ENCODE measurements at regions not wholly inside any gene's neighbourhood (a gene's known extent, or its start where the extent isn't known, plus 50 kb on each side); places are given as distances from the start of the nearest gene placed in this dataset.

DNA sequence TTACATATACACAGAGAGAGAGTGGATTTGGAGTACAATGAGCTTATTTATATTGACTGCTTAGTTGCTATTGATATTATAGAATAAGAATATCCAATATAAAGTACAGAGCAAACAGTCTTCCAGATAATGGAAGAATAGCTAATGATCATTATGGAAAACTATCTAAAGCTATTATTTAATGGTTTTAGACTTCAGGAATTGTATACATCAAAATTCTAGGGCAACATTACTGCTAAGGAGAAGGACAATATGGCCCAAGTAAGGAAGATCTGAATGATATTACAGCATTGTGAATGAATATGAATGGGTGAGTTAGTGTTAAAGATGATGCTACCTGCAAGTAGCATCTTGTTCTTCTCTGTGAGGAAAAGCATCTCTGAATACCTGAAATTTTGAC lies 604.2 kb upstream of the PCDH20 start:
- DNase-seq (ENCODE audit: low read depth): no peak

DNA sequence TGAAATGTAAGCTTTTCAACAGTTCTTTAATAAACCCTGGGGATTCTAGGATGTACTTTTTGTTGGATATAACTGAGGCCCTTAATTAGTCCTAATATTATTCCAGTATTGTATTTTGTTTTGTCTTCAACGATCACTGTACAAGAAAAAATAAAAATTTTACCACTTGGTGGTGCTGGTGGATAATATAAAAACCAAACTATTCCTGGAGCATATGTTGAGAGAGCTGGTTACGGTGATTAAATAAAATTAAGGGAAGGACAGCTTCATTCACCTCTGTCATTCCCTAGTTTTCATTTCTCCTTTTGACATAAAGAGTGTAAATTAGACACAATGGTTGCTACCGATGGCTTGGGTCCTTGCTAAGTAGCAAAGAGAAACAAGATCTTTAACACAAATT lies 598.6 kb upstream of the PCDH20 start:
- peak; percentile 0 for DNase-seq (ENCODE audit: low read depth)

DNA sequence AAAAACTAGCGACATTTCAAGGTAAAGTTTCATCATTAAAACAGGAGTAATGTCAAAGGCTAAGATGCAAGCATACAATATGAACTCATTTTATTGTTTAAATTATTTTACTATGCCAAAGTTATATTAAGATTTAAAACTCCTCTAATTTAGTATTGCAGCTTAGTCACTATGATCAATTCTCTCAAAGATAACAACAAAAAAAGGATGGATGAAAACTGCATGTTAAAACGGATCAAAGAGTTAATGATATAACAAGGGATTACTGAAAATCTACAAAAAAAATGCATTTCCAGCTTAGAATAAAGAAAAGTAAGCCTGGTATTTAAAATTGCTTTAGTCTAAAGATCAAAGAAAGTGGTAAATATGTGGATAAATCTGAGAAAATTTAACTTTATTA lies 587.8 kb upstream of the PCDH20 start:
- DNase-seq (ENCODE audit: low read depth): no peak

DNA sequence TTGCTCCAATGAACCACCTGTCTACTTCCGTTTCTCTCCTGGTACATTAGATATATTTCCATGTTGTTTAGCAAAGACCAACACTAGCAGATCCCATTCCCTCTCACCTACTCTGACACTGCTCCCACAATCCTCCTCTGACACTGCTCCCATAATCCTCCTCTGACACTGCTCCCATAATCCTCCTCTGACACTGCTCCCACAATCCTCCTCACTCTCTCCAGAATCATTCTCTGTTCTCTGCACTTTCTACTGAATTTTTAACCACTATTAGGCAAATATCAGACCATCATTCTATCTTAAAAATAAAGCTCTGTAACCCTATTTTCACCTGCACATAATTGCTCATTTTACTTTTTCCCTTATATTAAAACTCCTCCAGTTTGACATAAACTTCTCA lies 578.5 kb upstream of the PCDH20 start:
- DNase-seq (ENCODE audit: low read depth): no peak

DNA sequence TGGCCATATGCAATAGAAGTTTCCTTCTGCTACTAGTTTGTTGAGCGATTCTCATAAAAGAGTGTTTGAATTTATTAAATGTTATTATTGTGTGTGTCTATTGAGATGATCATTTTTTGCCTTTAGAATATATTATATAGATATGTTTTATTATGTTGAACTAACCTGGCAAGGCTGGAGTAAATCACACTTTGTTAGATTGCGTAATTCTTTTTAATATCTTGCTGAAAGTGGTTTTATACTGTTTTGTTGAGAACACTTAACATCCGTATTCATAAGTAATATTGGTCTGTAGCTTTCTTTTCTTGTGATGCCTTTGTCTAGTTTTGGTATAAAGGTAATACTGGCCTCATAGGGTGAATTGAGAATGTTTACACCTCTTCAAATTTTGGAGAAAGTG lies 574.3 kb upstream of the PCDH20 start:
- DNase-seq (ENCODE audit: low read depth): no peak

DNA sequence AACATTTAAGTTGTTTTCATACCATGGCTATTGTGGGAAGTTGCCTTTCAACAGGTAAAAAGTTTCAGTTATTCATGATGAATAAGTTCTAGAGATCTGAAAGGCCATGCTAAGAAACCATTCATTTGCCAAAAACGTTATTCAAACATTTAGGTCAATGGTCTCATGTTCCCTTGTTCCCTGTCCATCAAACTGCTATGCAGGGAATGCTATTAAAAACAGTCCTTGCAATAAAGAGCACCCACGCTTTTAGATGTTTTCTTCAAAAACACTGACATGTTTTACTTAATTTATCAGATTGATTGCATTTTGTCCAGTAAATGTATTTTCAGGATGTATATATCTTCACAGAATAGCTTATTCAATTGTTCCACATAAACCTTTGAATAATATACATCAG lies 573.2 kb upstream of the PCDH20 start:
- no peak for DNase-seq (ENCODE audit: low read depth)

DNA sequence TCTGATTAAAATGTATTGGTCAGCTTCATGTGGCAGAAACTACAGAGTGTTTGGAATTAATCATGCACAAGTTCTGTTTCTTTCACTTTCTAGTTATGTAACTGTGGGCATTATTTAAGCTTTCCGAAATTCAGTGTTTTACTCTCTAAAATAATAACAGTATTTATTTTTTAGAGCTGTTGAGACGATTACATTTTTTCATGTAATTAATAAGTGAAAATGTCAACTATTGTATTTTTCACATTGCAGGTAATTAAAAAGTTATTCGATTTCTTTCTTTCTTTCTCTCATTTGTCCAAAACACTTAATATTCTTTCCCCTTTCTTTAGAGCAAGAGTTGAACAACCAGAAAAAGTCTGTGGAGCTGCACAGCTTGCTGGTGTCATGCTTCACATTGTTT lies 559.4 kb upstream of the PCDH20 start:
- DNase-seq (ENCODE audit: low read depth): no peak

DNA sequence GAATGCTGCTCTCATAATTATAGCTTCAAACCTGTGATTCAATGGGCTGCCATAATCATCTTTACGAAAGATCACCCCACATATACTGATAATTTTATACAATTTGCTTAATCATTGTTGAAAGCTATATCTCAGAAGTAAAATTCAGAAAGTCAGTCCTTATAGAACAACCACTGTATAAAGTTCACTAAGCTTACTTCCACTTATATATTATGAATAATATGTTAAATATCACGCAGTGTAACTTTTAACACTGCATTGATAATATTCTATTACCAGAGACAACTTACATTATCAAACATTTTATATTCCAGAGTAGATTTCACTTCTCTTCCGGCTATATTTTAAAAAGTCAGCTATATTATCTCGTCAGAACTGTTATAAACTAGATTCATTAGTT lies 550.1 kb upstream of the PCDH20 start:
- DNase-seq (ENCODE audit: low read depth): no peak

DNA sequence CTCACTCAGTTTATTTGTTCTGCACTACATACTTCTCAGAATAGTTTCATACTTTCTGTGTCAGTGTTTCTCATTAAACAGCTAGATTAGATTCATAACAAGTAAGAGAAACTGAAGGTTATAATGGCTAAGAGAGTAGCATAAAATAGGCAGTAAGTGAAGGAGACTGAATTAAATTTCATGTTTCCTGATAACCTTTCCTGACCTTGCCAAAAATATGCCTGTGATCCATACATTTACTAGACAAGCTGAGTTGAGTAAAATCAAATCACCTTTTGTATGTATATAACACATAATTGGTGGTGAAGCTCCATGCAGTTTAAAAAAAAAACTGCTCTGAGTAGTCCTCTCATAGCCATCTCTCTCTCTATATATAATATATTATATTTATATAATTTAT lies 545.3 kb upstream of the PCDH20 start:
- no peak for DNase-seq (ENCODE audit: low read depth)

DNA sequence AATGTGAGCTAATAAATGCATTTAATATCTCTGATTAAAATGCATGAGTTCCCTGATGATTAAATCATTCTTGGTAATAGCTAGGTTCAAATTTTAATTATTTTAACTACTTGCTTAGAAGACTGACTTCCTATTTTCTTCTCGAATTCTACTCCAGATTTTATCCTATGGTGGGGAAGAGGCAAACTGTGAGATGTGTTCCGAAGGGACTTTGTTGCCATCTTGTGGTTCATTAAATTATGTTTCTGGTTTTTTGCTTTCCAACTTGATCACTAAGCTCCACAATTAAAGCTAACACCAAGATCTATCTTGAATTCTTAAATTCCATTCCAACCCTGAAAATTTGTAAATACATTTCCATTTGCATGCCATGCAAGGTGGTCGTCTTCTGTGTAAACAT lies 538.4 kb upstream of the PCDH20 start:
- DNase-seq (ENCODE audit: low read depth): no peak

DNA sequence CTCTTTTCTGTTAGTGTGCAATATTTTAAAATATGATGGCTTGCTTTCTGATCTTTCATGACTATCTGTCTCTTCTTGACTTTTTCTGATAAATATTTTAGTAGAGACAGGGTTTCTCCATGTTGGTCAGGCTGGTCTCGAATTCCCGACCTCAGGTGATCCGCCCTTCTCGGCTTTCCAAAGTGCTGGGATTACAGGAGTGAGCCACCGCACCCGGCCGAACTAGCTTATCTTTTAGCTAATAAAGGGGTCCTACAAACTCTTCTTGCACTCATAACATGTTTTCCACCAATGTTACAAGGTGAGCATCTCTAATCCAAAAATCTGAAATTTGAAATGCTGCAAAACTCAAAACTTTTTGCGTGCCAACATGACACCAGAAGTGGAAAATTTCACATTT lies 535.2 kb upstream of the PCDH20 start:
- no peak for DNase-seq (ENCODE audit: low read depth)

DNA sequence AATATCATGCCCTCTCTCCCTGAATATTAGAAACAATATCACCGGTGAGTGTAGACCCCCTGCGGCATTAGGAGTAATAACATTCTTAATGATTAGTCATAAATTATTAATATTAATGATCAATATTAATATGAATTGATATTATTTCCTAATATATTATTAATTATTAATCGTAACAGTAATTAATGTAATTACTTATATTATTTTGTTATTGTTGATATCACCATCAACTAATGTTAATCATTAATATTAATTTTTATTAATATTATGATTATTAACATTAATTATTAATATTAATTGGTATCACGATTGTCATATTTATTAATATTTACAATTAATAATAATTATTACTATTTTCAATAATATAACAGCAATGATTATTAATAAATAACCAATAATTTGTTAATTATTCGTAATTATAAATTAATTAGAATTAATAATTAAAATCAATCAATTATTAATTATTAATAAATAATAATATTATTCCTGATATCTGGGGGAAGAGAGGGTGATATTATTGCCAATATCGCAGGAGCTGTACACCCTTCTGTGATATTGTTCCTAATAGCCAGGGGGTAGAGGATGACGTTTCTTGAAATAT lies 528.8 kb upstream of the PCDH20 start:
- no peak for DNase-seq (ENCODE audit: low read depth)

DNA sequence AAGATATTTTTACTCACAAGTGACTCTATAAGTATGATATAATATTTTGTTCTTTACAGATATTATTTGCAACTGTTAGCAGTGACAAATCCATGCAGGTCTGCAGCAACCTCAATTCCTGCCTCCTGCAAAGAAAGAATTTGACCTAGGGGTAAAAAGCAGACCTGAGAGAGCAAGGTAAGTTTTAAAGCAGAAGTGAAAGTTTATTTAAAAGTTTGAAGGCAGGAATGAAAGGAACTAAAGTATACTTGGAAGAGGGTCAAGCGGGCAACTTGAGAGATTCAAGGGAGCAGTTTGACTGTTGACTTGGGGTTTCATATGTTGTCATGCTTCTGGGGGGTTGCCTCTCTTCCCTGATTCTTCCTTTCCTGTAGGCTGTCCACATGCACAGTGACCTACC lies 520.1 kb upstream of the PCDH20 start:
- no peak for DNase-seq (ENCODE audit: low read depth)

DNA sequence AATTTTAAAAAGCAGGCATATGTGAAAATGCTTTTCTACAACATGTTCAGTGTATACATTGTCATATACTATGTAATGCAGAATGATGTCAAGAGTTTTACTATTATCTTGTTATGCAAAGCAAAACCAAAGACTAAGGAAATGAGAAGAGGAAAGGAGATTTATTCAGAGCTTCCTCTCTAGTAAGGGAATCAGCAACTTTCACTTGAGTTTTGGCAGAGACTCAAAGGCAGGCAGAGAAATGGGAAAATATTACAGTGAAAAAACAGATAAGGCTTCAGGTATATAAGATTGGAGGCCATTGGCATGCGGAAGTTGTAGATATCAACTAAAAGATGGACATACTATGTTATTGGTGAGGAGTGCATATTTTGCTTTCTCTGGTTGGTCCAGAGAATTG lies 512.0 kb upstream of the PCDH20 start:
- DNase-seq (ENCODE audit: low read depth): no peak

DNA sequence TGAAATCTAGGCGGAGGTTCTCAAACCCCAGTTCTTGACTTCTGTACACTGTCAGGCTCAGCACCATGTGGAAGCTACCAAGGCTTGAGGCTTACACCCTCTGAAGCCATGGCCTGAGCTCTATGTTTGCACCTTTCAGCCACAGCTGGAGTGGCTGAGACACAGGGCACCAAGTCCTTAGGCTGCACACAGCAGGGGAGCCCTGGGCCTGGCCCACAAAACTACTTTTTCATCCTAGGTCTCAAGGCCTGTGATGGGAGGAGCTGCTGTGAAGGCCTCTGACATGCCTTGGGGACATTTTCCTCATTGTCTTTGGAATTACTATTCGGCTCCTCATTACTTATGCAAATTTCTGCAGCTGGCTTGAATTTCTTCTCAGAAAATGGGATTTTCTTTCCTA lies 503.2 kb upstream of the PCDH20 start:
- DNase-seq (ENCODE audit: low read depth): no peak

DNA sequence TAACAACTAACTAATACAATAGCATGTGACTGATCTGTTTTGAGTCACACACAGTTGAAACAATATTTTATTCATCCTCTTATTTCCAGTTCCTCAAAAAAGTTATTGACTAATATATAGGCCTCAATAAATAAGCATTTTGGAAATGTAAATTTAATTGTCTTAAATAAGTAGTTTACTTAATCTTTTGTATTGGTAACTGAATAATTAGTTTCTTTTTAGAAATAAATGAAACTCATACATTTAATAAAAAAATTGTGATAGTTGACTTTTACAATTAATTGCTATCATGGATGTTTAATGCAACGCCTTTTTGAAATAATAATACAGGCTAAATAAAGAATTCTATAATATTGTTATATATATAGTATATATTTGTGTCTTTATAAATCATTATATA lies 500.8 kb upstream of the PCDH20 start:
- DNase-seq (ENCODE audit: low read depth): no peak

DNA sequence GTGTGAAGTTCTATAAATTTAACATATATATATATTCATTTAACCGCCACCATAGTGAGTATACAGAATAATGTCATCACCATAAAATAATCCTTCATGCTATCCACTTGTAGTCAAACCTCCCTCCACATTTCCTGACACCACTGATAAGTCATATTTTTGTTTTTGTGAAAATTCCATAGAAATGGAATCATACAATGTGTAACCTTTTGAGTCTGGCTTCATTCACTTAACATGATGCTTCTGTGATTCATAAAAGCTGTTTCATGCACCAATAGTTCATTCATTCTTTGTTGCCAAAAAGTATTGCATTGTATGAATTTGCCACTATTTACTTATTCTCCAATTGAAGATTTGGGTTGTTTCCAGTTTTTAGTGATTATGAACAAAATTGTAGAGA lies 497.5 kb upstream of the PCDH20 start:
- DNase-seq (ENCODE audit: low read depth): no peak

DNA sequence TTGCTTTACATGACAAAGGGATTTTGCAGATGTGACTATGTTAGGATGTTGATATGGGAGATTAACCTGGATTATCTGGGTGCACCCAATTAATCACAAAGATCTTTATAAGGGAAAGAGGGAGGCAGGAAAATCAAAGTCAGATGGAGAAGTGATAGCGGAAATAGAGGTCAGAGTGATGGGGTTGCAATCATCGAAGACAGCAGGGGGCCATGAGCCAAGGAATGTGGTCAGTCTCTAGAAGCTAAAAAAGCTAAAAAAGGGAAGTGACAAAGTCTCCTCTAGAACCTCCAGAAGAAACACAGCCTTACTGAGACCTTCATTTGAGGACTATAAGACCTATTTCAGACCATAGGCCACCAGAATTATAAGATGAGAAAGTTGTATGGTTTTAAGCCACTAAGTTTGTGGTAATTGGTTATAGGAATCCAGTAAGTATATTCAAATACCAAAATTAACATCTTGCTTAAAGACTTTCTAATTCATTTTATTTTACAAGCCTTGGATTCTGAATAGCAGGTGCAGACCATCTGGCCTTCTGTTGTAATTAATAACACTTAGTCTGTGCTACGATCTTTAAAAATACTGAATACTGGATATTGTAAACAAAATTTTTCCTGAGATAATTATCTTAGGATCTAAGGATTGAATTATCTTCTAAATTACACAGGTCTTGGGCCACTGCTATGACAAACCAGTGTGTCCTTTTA lies 493.4 kb upstream of the PCDH20 start:
- no peak for DNase-seq (ENCODE audit: low read depth)

DNA sequence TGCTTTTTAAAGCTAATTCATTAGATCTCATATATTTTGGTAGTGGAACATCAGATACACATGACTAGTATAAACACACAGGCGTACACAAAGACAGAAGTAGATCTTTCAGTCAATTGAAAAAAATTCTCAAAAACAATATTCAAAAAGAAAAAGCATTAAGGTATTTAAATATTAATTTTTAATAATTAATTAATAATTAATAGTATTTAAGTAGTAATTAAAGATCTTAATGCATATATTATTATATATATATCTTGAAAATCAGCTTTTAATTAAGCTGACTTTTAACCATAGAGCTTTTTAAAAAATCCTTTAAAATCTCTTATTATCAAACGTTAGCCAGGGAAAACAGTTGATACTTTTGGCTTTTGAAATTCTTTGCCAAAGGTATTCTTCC lies 489.4 kb upstream of the PCDH20 start:
- DNase-seq (ENCODE audit: low read depth): no peak

DNA sequence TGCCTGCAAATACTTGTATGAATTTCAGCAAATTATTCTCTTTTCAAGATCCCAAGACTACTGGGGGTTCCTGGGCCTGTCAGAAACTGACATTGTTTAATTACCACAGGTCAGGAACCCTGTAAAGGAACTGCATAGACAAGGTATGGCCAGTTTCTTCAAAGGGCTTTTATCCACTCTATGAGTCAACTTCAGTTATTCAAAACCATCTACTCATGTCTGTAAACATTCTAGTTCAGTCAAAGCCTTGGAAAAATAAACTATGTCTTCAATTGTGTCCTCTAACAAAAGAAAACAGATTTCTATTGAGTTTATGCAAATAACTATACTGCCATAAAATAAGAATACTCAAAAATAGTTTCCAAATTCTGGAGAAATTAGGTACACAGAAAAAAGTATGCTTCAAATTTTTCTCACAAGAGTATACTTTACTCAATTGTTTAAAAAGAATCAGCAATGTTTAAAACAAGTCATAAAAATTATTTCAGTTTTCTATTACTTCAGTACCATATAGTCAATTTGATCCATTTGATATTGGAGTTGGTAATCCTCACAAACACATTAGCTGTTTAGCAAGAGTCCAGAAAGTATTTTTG lies 486.4 kb upstream of the PCDH20 start:
- DNase-seq (ENCODE audit: low read depth): no peak

DNA sequence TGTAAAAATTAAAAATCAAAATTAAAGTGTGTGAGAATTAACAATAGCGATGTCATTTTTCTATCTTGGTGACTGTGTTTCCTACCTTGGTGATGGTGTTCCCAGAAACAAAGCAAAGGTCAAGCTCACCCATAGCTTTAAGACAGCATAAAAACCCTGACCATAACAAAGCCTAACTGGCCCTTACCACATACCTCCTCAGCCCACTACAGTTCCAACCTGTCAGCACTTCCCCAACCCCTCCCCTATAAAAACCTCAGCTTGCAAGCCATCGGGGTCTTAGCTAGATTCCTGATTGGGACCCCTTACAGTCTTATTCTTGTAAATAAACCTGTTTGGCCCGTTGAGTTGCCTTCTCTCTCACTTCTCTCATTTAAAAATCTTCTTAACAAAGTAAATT lies 484.4 kb upstream of the PCDH20 start:
- DNase-seq (ENCODE audit: low read depth): no peak

DNA sequence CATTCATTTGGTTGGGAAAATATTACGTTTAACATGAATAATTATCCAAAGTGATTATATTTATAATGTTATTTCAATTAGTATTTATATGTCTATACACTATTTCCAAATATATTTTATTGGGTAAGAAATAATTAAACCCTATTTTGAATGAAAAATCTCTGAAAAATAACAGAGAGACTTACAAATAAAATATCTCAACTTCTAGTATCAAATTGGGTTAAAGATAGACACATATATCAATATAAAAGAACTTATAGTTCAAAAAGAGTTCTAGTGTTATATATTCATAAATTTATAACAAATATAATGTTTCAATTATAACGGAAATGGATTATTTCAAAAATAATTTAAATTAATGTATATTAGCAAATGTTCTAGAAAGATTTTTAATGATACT lies 482.6 kb upstream of the PCDH20 start:
- no peak for DNase-seq (ENCODE audit: low read depth)

DNA sequence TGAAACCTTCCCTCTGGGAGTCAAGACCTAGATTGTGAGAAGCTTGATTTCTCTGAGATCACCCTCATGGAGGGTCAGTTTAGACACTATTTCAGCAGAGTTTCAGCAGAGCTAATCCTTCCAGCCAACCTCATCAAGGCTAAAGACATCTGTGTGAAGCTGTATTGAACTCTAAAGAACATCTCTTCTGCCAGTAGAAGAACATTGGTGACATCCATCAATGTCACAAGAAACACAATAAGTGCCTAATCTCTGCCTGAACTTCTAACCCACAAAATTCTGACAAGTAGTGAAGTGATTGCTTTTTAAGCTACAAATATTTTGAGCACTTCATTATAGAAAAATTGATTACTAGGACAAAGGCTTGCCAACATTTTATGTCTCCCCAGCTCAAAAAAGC lies 475.8 kb upstream of the PCDH20 start:
- no peak for DNase-seq (ENCODE audit: low read depth)
